ENCODE measurements at regions not wholly inside any gene's neighbourhood (a gene's known extent, or its start where the extent isn't known, plus 50 kb on each side); places are given as distances from the start of the nearest gene placed in this dataset.

DNA sequence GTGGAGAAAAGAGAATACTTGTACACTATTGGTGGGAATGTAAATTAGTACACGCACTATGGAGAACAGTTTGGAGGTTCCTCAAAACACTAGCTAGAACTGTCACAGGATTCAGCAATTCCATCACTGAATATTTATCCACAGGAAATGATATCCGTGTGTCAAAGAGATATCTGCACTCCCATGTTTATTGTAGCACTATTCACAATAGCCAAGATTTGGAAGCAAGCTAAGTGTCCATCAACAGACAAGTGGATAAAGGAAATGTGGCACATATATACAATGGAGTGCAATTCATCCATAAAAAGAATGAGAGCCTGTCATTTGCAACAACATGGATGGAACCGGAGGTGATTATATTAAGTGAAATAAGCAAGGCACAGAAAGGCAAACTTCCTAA, 428.5 kb downstream of the CCDC91 start:
- TF ChIP-seq, protein P1, sequence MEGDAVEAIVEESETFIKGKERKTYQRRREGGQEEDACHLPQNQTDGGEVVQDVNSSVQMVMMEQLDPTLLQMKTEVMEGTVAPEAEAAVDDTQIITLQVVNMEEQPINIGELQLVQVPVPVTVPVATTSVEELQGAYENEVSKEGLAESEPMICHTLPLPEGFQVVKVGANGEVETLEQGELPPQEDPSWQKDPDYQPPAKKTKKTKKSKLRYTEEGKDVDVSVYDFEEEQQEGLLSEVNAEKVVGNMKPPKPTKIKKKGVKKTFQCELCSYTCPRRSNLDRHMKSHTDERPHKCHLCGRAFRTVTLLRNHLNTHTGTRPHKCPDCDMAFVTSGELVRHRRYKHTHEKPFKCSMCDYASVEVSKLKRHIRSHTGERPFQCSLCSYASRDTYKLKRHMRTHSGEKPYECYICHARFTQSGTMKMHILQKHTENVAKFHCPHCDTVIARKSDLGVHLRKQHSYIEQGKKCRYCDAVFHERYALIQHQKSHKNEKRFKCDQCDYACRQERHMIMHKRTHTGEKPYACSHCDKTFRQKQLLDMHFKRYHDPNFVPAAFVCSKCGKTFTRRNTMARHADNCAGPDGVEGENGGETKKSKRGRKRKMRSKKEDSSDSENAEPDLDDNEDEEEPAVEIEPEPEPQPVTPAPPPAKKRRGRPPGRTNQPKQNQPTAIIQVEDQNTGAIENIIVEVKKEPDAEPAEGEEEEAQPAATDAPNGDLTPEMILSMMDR (IDR thresholded peaks at IDR 0.05) = no peak
- Histone ChIP-seq H3K27ac (no peak overlapping the region), H3K9me3 (no peaks in the 10 kb centered on the region), H3K4me3 (replicated peaks in 1 of 3) (no peak overlapping the region), H3K4me1 (no peaks in the 10 kb centered on the region), H3K36me3 (no peaks in the 10 kb centered on the region), H3K27me3 (no peaks in the 10 kb centered on the region)
- intact Hi-C loops (cut with DNase I) = no loop called here
- no peak for DNase-seq
- WGBS, 2 donors = 84 to 87% methylated on average over 3 of the region's 3 CpGs

DNA sequence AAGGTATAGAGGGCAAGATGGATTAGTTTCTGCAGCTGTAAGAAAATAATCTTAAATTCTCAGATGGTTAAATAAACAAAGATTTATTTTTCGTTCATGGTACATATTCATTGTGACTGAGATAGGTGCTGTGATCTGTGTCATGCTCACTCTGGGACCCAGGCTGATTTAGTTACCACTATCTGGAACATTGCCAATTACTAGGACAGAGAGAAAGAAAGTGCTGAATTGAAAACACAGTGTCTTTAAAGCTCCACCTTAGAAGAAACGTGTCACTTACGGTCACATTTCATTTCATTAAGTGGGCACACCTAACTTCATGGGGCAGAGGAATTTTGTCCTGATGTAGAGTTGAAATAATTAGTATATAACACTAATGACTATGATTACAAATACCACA, 430.0 kb downstream of the CCDC91 start:
- intact Hi-C loops (cut with DNase I) = no loop called here
- H3K27me3 ChIP-seq = no peaks in the 10 kb centered on the region
- no peak overlapping the region for H3K4me3 ChIP-seq (replicated peaks in 1 of 3)
- H3K9me3 ChIP-seq = no peaks in the 10 kb centered on the region
- WGBS, 2 donors = 67 to 79% methylated on average over 3 of the region's 3 CpGs
- no peaks in the 10 kb centered on the region for H3K4me1 ChIP-seq
- DNase-seq = no peak
- H3K27ac ChIP-seq = no peak overlapping the region
- H3K36me3 ChIP-seq = no peaks in the 10 kb centered on the region
- TF ChIP-seq, protein P1 (IDR thresholded peaks at IDR 0.05) = no peak
- TF ChIP-seq POLR2A (IDR thresholded peaks at IDR 0.05) = no peak

DNA sequence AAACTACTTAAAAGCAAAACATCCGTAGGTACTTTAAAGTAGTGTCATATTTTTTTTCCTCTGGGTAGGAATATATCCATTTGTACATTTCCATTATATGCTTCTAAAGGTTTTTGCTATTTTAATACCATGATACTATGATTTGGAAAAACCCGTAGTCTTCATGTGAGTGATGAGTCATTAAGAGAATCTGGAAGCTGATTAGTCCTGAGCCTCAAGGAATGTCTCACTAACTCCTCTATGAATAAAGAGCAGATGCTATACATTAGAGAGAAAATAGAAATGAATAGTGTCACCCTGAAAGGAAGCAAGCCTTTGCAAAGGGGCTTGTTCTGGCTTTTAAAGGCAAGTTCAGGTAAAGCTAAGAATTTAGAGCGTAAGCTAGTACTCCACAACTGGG, 432.1 kb downstream of the CCDC91 start:
- DNase-seq = no peak

DNA sequence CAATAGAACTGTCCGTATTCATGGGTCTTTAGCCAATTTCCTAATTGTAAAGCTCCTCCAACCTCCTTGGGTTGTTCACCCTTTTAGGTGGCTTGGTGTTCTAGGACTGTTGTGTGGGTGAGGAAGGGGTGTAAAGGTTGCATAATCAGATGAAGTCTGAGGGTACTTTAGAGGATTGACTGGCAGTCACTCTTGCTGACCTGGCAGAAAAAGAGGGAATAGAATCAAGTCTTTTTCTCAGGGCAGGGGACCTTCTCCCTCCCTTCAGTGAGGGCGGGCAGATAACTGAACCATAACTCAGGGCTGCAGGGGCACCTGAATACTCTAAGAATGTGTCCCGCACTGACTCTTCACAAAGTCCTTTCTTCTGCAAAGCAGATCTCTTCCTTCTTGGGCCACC, 436.2 kb downstream of the CCDC91 start:
- Histone ChIP-seq H3K4me3 (replicated peaks in 1 of 3) (no peak overlapping the region), H3K9me3 (no peaks in the 10 kb centered on the region), H3K4me1 (peaks cover 0 to 4% of the 10 kb centered on the region in 2 donors), H3K36me3 (no peaks in the 10 kb centered on the region), H3K27me3 (no peaks in the 10 kb centered on the region), H3K27ac (no peak overlapping the region)
- no peak for DNase-seq
- no peak for TF ChIP-seq POLR2A (IDR thresholded peaks at IDR 0.05)
- TF ChIP-seq, protein P1 (IDR thresholded peaks at IDR 0.05) = no peak
- intact Hi-C loops (cut with DNase I) = no loop called here
- WGBS, 2 donors = 77 to 92% methylated on average over 3 of the region's 3 CpGs

More for the DNA sequence above, 432.1 kb downstream of the CCDC91 start:
- WGBS, 2 donors = 94 to 96% methylated on average over 3 of the region's 3 CpGs
- no peaks in the 10 kb centered on the region for H3K27me3 ChIP-seq
- H3K4me1 ChIP-seq = no peaks in the 10 kb centered on the region
- TF ChIP-seq POLR2A (IDR thresholded peaks at IDR 0.05) = no peak
- TF ChIP-seq, protein P1 (IDR thresholded peaks at IDR 0.05) = no peak
- H3K27ac ChIP-seq = no peak overlapping the region
- no peaks in the 10 kb centered on the region for H3K9me3 ChIP-seq
- intact Hi-C loops (cut with DNase I) = no loop called here
- no peaks in the 10 kb centered on the region for H3K36me3 ChIP-seq
- H3K4me3 ChIP-seq (replicated peaks in 1 of 3) = no peak overlapping the region

GRCh38 chr12:28629691-28630090, 439.4 kb downstream of the CCDC91 start:
- 59 to 60% methylated on average over 7 of the region's 7 CpGs for WGBS, 2 donors

More at GRCh38 chr12:28629691-28630090, 439.4 kb downstream of the CCDC91 start:
- no peak for TF ChIP-seq POLR2A (IDR thresholded peaks at IDR 0.05)
- TF ChIP-seq, protein P1 (IDR thresholded peaks at IDR 0.05) = no peak
- H3K27me3 ChIP-seq = no peaks in the 10 kb centered on the region
- H3K36me3 ChIP-seq = no peaks in the 10 kb centered on the region
- DNase-seq = no peak
- H3K4me1 ChIP-seq = peaks cover 0 to 4% of the 10 kb centered on the region in 2 donors
- H3K9me3 ChIP-seq = no peaks in the 10 kb centered on the region
- intact Hi-C loops (cut with DNase I) = no loop called here
- no peak overlapping the region for H3K4me3 ChIP-seq (replicated peaks in 1 of 3)
- no peak overlapping the region for H3K27ac ChIP-seq
